ENCODE measurements at regions not wholly inside any gene's neighbourhood (a gene's known extent, or its start where the extent isn't known, plus 50 kb on each side); places are given as distances from the start of the nearest gene placed in this dataset.

GRCh38 chr6:1503811-1504210 is 105.9 kb upstream of the FOXC1 start:
- TF ChIP-seq, protein P1, sequence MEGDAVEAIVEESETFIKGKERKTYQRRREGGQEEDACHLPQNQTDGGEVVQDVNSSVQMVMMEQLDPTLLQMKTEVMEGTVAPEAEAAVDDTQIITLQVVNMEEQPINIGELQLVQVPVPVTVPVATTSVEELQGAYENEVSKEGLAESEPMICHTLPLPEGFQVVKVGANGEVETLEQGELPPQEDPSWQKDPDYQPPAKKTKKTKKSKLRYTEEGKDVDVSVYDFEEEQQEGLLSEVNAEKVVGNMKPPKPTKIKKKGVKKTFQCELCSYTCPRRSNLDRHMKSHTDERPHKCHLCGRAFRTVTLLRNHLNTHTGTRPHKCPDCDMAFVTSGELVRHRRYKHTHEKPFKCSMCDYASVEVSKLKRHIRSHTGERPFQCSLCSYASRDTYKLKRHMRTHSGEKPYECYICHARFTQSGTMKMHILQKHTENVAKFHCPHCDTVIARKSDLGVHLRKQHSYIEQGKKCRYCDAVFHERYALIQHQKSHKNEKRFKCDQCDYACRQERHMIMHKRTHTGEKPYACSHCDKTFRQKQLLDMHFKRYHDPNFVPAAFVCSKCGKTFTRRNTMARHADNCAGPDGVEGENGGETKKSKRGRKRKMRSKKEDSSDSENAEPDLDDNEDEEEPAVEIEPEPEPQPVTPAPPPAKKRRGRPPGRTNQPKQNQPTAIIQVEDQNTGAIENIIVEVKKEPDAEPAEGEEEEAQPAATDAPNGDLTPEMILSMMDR (conservative IDR thresholded peaks at IDR 0.05; ENCODE audit: low read length): no peak
- TF ChIP-seq EZH2phosphoT487 (IDR thresholded peaks at IDR 0.05; ENCODE audit: borderline replicate concordance, low read depth, low read length): no peak
